Dedifferentiated amniotic fluid mesenchymal stem cell (primary cell): ENCODE measurements at regions not wholly inside any gene's neighbourhood (a gene's known extent, or its start where the extent isn't known, plus 50 kb on each side); places are given as distances from the start of the nearest gene placed in this dataset.
"Not testable (repeated sequence)": the region's sequence is repeated elsewhere in the genome, so short reads cannot be mapped to it uniquely, and the experiment has no call there.

Experiments
- DNase-seq: peaks from one replicate; pipeline ENCODE4 v3.0.0-alpha.2; 2016; ENCODE audit errors: extremely low spot score

GRCh38 chr6:58097251-58097650 lies 779.8 kb downstream of the PRIM2 start:
- DNase-seq: not testable (repeated sequence)

- no peak for DNase-seq
Observed at GRCh38 chr6:58113960-58114359, 796.5 kb downstream of the PRIM2 start.

- DNase-seq: not testable (repeated sequence)
Observed at GRCh38 chr6:58117162-58117561, 799.7 kb downstream of the PRIM2 start.

GRCh38 chr6:58121616-58122015 lies 804.2 kb downstream of the PRIM2 start:
- DNase-seq: not testable (repeated sequence)

- DNase-seq: not testable (repeated sequence)
Observed at GRCh38 chr6:58123770-58124169, 806.3 kb downstream of the PRIM2 start.

DNA sequence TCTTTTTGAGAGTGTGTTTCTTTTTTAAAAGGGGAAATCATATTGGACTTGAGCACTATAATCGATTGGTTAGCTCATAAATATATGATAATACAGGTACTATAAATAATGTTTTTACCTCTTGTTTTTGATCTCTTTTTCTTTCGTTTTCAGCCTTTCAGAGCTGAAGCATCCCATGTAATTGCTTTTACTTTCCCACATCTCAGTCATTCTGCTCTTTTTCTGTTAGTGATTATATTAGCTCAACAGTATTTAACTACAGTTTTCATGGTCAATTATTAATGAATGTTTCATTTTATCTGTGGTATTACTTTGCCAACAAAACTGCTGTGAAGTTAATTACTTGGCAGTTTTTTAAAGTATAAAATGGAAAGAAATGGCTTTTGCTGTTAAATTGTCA lies 811.1 kb downstream of the PRIM2 start:
- DNase-seq: not testable (repeated sequence)

DNA sequence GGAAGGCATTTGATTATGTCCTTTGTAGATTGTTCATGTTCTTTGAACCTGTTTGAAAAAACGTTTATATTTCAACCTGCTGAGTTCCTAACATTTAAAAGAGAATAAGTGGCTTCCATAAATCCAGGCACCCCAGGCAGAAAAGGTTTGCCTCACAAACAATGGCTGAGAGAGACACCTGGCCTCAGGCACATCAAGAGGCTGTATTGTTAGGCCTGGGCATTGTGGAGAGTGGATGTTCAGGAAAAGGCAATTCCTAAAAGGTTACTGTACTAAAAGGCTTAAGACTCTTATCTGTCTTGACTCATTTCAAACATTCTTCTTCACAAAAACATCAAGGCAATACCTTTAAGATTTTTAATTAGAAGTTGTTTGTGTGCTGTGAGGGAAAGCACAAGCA lies 811.7 kb downstream of the PRIM2 start:
- not testable (repeated sequence) for DNase-seq

- DNase-seq: not testable (repeated sequence)
Observed at GRCh38 chr6:58139746-58140145, 822.3 kb downstream of the PRIM2 start.

- not testable (repeated sequence) for DNase-seq
Observed at GRCh38 chr6:58171025-58171424, 853.6 kb downstream of the PRIM2 start.

- DNase-seq: not testable (repeated sequence)
Observed at GRCh38 chr6:58181557-58182065, 864.2 kb downstream of the PRIM2 start.

GRCh38 chr6:58185300-58185699 lies 867.9 kb downstream of the PRIM2 start:
- DNase-seq: not testable (repeated sequence)

- peak; percentile 72 for DNase-seq
Observed at GRCh38 chr6:58193209-58193608, 875.8 kb downstream of the PRIM2 start.

- DNase-seq: no peak
Observed at GRCh38 chr6:58198301-58198700, 880.9 kb downstream of the PRIM2 start.

GRCh38 chr6:58237124-58237523 lies 919.7 kb downstream of the PRIM2 start:
- not testable (repeated sequence) for DNase-seq

GRCh38 chr6:58238421-58238820 lies 921.0 kb downstream of the PRIM2 start:
- DNase-seq: not testable (repeated sequence)

- not testable (repeated sequence) for DNase-seq
Observed at GRCh38 chr6:58257625-58258024, 940.2 kb downstream of the PRIM2 start.

- DNase-seq: no peak
Observed at GRCh38 chr6:58290177-58290576, 972.7 kb downstream of the PRIM2 start.

DNA sequence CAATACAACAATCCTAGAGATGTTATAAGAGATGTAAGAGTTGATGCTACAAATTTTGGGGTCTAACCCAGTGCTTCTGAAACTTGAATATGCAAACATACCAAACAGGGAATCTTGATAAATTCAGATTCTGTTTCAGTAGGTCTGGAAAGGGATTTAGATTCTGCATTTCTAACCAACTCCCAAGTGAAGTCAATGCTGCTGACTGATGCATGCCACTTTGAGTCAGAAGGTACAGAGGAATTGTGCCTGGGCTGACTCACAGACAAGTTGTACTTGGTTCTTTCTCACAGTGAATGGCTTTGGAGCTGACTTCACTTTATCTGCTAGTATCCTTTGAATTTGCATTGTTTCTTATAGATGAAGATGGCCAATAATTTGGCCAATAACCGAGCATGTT lies 973.9 kb downstream of the PRIM2 start:
- DNase-seq: not testable (repeated sequence)

DNA sequence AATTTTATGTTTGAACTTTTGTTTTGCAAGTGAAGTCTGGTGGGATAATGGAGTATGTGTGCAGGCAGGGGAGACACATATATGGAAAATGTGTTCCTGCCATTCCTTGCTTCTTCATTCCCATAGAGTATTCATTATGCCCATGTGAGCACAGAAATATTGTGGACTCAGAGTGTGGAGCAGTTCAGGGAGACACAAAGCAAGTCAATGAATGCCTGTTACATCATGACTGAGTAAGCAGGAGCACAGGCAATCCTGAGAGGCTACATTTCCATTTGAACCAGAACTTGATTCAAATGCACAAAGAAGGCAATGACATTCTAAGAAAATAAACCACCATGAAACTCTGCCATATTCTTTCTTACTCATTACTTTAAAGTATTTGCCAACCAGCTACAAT lies 990.5 kb downstream of the PRIM2 start:
- DNase-seq: not testable (repeated sequence)

DNA sequence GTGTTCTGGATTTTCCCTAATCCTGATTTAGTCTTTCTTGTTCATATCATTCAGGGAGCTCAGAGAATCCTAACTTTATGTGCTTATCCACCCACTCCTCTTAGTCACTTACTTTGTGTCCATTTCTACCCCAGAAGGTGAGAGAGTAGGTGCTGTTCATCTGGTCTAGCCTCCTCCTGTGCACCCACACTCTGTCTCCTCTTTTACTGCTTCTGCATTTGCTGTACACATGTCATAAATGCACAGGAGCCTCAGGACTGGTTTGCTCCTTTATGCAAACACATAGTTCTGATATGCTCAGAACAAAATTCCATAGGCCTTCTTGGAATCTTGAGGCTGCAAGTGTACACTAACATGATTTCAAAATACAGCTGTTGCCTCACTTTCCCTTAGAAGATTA lies 1014.7 kb downstream of the PRIM2 start:
- not testable (repeated sequence) for DNase-seq

DNA sequence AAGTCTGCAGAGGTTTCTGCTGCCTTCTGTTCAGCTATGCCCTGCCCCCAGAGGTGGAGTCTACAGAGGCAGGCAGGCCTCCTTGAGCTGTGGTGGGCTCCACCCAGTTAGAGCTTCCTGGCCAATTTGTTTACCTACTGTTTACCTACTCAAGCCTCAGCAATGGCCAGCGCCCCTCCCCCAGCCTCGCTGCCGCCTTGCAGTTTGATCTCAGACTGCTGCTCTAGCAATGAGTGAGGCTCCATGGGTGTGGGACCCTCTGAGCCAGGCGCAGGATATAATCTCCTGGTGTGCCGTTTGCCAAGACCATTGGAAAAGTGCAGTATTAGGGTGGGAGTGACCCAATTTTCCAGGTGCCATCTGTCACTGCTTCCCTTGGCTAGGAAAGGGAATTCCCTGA lies 1024.9 kb downstream of the PRIM2 start:
- not testable (repeated sequence) for DNase-seq

DNA sequence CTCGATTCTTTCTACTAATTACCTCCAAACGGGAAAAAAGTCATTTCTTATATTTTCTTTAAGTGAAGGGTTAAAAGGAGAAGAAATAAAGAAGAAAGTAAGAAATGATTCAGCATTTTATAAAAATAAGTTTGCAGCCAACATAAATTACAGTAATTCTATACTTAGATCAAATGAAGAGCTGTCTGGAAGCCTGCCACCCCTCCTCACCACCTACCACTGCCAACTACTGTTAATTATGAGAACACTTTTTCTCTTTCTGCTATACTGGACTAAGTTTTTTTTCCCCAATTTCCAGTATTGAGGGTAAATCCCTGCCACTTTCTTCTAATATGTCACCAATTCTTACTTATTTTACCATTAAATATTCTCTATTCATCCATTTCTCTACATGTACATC lies 1030.1 kb downstream of the PRIM2 start:
- DNase-seq: not testable (repeated sequence)

DNA sequence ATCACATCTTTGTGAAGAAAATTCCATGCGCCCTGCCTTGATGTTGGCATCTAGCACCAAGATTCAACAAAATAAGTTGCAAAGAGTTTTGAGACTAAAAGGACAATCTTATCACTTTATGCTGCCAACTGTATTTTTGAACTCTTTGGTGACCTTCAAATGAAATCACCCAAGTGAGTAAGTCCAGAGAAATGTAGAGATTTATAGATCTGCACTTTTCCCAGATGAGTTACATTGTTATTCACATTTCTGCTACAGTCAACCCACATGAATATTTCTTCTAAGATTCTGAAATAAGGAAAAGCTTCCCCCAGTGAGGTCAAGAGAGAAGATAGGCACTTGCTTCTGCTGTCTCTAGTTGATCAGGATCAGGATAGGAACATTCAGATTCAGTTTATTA lies 1034.2 kb downstream of the PRIM2 start:
- not testable (repeated sequence) for DNase-seq

- DNase-seq: not testable (repeated sequence)
Observed at GRCh38 chr6:58358452-58358851, 1041.0 kb downstream of the PRIM2 start.
